ENCODE measurements at regions not wholly inside any gene's neighbourhood (a gene's known extent, or its start where the extent isn't known, plus 50 kb on each side); places are given as distances from the start of the nearest gene placed in this dataset.
"Not testable (repeated sequence)": the region's sequence is repeated elsewhere in the genome, so short reads cannot be mapped to it uniquely, and the experiment has no call there.

DNA sequence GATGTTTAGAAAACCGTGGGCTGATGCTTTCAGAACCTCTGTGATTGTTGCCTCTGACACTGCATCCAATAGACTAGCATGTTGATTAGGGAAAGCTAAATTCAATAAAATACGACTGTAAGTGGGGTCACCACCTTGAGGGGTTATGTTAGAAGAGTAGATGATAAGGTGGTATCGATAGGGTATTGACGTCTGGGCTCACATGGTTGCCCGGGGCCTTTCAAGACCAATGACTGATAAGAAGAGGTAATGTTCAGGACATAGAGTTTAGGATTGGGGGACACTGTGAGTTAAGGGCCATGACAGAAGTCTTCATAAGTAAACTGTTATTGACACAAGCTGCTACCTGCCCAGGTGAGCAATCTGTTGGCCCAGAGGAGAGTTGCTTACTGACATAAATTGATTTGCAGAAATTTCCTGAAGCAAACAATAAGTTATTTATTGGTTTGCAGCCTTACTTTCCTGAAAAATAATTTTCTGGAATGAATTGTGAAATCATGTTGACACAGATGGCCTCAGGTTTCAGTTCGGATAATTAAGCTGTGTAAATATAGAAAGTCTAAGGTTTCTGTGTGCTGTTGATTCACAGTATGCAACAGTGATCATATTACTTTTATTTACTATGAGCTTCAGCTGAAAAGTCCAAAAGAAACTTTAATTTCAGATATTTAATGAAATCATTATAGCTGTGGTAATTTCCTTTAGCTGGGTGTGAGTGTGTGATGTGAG, 289.9 kb upstream of the PRSS16 start:
- DNase-seq (ENCODE audit: low read depth in 2 of 2): not testable (repeated sequence)

DNA sequence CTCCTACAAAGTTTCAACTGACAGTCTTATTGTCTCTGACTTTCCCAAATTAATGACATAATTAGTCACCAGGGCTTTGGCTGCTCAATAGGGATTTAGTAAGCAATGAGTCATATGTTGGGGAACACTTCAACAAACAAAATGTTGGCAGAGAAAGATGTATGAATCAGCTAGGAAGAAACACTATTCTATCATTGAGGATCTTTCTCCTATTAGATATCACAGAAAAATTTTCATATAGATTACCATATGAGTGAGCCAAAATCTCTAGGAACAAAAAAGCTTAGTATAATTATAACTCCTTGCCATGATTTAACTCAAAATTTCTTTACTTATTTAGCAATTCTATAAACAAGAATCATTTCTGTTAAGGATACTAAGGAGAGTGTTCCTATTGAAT, 286.3 kb upstream of the PRSS16 start:
- DNase-seq (ENCODE audit: low read depth in 2 of 2): not testable (repeated sequence)

DNA sequence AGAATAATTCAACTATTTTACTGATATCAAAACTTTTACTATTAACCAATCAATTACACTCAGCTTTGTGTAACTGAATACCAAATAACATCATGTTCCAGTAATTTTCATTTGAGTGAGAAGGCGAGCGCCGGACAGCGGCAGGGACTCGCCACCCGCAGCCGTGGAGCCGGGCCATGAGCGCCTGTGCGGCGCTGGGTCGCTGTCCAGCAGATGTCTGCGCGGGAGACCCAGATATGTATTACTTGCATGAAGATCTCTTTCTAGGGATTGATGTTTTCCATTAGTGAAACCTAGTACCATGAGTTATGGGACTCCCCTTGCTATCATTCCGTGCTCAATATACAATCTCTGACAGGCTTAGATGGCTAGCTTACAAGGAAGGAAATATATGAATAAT, 245.1 kb upstream of the PRSS16 start:
- DNase-seq (ENCODE audit: low read depth in 2 of 2): no peak

DNA sequence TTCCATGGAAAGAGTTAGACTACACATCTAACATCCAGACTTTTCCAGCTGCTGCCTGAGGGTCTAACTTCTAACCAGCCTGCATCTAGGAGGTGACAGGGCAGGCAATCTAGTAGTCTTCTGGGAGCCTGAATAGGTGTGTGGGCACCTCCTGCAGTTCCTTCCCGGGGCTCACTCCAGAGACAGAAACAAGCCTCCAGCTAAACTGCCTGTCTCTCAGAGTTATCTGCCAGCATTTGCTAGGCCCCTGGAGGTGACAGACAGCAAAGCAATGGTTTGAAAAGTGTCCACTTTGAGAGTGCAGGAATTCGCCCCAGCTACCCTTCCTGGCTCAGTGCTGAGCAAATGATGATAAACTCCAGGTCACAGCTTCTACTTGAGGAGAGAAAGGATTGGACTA, 240.5 kb upstream of the PRSS16 start:
- DNase-seq (ENCODE audit: low read depth in 2 of 2): no peak

DNA sequence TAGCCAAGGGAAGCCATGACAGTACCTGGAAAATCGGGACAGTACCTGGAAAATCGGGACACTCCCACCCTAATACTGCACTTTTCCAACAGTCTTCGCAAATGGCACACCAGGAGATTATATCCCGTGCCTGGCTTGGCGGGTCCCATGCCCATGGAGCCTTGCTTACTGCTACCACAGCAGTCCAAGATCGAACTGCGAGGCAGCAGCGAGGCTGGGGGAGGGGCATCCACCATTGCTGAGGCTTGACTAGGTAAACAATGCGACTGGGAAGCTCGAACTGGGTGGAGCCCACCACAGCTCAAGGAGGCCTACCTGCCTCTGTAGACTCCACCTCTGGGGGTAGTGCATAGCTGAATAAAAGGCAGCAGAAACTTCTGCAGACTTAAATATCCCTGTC, 238.9 kb upstream of the PRSS16 start:
- DNase-seq (ENCODE audit: low read depth in 2 of 2): not testable (repeated sequence)

DNA sequence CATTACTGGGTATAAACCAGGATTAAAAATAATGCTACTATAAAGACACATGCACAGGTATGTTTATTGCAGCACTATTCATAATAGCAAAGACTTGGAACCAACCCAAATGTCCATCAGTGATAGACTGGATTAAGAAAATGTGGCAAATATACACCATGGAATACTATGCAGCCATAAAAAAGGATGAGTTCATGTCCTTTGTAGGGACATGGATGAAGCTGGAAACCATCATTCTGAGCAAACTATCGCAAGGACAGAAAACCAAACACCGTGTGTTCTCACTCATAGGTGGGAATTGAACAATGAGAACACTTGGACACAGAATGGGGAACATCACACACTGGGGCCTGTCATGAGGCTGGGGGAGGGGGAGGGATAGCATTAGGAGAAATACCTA, 233.4 kb upstream of the PRSS16 start:
- not testable (repeated sequence) for DNase-seq (ENCODE audit: low read depth in 2 of 2)

DNA sequence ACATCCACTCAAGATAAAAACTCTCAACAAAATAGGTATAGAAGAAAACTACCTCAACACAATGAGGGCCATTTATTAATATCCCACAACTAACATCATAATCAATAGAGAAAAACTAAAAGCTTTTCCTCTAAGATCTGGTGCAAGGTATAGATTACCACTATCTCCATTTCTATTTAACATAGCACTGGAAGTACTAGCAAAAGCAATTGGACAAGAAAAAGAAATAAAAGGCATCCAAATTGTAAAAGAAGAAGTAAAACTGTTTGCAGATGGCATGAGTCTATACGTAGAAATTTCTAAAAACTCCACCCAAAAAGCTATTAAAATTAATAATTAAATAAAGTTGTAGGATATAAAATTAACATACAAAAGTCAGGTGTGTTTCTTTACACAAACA, 230.8 kb upstream of the PRSS16 start:
- no peak for DNase-seq (ENCODE audit: low read depth in 2 of 2)

DNA sequence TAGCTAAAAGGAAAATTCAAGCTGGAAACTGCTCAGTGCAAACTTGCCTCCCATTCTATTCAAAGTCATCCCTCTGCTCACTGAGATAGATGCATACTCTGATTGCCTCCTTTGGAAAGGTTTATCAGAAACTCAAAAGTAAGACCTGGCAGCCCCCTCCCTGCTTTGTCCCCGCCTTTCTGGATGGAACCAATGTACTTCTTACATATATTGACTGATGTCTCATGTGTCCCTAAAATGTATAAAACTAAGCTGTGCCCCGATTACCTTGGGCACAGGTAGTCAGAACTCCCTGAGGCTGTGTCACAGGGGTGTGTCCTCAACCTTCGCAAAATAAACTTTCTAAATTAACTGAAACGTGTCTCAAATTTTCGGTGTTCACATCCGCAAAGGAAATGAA, 229.1 kb upstream of the PRSS16 start:
- DNase-seq (ENCODE audit: low read depth in 2 of 2): not testable (repeated sequence)

DNA sequence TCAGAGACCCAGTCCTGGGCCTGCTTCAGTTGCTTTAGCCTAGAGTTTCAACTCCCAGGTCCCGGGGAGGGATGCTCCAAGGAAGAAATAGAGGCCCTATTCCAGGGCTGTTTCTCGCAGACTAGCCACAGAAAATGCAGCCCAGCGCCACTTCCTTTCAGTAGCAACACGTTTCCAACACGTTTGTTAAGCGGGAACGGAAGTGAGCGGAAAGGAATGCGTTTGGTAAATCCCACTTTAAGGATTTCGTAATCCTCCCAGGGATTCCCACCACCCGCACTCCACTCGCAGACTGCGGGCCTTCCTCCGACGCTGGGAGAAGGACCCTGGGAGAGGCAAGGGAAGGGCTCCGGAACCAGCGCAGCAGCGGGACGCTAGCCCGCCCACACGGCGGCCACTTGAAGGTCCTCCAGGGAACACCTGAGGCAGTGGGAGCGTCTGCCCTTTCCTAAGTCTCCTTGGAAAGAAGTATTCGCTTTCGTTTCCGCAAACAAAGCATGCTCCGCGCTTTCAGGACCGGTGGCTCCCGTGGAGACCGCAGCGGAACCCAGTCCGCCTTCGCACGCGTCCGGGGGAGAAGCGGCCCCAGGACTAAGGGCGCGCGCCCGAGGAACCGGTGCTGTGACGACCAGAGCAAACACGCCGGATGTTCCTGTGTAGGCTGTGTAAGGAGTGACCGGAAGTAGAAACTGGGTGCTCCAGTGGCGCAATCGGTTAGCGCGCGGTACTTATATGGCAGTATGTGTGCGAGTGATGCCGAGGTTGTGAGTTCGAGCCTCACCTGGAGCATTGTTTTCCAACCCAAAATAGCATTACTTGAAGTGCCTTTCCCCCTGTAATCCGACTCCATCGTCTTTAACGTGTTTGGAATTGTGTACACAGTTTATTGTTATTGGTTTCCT, 227.6 kb upstream of the PRSS16 start:
- DNase-seq (ENCODE audit: low read depth in 2 of 2): no peak

DNA sequence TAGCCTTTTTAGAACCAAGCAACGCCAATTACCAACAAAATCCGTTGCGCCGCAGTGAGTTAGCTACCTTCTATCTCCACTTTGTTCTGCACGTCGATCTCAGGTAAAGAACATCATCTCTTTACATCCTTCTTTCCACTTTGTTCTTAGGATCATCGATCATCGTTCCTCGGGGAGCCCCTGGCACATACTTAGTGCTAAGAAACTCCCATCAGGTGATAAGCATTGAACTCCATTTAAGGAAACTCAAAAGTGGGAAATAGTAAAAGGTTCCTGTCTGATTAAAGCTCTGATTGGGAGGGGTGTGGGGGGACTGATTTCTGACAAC, 227.0 kb upstream of the PRSS16 start:
- no peak for DNase-seq (ENCODE audit: low read depth in 2 of 2)

DNA sequence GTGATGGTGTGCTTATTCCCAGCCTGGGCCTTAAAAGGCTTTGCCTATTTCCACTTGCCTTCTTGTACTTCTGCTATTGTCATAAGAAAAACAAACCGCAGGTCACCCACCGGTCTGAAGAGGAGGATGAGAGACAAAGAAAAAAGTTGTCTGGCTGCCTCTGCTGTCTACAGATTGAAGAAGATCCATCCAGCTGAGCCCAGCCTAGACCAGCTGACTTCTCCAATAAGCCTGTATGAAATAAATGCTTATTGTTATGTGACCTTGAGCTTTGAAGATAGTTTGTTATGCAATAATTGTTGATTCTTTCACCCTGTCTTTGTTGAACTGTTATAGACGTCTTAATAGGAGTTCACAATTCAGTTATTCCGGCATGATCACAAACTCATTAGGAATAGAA, 223.8 kb upstream of the PRSS16 start:
- DNase-seq (ENCODE audit: low read depth in 2 of 2): no peak

DNA sequence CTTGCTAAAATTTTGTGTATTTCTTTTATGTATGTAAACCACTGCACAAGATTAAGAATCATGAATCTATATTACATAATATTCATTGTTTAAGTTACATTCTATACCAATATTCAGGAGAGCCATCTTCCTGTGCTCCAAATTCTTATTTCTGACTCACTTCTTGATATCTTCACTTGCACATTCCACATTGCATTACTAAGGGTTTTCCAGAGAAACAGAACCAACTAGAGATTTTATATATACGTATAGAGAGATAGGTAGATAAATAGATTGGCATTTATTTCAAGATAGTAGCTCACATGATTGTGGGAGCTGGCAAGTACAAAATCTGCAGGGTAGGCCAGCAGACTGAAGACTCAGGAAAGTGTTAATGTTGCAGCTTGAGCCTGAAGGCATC, 222.2 kb upstream of the PRSS16 start:
- DNase-seq (ENCODE audit: low read depth in 2 of 2): no peak

DNA sequence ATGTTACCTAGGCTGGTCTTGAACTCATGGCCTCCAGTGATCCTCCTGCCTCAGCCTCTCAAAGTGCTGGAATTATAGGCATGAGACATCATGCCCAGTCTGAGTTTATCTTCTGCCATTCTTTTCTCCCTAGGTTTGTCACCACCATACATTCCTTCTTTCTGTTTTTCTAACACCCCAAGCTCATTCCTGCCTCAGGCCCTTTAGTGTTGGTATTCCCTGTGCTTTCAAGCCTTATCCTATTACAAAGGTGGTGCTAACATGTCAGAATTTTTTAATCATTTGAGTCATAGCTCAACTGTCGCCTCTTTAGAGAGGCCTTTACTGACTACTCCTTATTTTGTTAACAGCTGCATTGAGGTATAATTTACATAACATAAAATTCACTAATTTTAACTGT, 221.1 kb upstream of the PRSS16 start:
- DNase-seq (ENCODE audit: low read depth in 2 of 2): no peak

DNA sequence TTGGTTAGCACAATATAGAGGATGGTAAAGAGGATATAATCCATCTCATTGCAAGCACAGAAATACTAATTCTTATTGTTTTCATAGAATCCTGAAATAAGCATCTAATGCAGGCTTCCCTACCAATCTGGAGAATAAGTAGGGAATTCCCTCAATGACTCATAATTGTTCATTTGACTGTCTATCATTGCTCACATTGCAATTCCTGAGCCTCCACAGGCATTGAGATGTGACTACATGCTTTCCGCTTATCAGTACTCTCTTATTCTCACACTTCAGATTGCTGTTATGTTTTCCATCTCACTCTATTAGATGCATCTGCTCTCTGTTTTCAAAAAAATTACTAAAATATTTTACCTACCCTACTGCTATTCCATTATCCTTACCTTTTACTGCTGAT, 216.2 kb upstream of the PRSS16 start:
- DNase-seq (ENCODE audit: low read depth in 2 of 2): no peak

DNA sequence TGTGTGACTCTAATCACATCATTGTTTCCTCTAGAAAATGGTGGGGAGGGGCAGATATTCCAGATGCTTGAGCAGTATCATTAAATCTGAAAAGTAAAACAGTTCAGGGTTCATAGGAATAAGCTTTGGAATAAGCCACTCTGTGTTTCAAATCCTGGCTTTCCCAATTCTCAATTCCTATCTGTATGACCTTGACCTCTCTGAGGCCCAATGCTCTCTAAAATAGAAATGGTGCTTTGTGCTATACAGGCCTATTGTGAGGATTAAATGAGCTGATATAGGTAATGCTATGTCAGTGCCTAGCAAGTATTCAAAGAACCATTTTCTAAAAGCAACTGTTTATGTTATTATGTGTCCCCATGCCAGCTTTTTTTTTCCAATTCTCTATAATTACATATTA, 209.0 kb upstream of the PRSS16 start:
- DNase-seq (ENCODE audit: low read depth in 2 of 2): no peak

DNA sequence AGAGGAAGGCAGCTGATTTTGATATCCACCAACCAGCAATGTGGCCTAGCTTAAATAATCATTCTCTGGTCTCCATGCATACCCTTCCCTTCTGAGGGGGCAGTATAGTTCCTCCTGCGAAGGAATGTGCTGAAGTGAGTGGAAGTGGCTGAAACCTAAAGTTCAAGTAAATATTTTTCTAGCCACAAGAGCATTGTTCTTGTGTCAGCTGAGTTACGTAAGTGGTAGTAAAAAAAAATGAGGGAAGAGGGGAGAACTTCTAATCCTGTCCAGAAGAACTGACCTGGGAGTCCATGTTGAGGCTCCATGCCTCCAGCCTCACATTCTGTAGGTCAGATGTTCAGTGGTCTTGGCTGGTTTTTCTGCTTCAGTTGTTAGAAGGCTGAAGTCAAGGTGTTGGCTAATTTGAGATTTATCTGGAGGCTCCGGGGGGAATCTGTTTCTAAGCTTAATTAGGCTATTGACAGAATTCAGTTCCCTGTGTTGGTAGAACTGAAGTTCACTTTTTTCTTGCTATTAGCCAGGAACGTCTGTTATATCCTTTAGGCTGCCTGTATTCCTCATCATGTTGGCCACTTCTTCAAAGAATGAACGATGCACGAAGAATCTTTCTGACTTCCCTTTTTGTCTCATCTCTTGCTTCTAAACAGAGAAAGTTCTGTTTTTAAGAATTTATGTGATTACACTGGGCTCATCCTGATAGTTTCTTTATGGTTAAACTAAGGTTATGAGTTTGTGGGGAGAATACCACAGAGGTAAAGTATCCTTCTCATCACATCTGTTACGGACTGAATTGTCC, 207.1 kb upstream of the PRSS16 start:
- no peak for DNase-seq (ENCODE audit: low read depth in 2 of 2)

DNA sequence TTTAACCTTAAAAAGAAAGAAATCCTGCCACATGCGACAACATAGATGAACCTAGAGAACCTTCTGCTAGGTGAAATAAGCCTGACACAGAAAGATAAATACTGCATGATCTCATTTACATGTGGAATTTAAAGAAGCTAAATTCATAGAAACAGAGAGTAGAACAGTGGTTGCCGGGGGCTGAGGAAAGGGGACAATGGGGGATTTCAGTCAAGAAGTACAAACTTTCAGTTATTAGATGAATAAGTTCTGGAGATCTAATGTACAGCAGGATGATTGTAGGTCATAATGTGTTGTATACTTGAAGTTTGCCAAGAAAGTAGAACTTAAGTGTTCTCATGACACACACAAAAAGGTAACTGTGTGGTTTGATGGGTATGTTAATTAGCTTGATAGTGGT, 204.3 kb upstream of the PRSS16 start:
- DNase-seq (ENCODE audit: low read depth in 2 of 2): no peak

DNA sequence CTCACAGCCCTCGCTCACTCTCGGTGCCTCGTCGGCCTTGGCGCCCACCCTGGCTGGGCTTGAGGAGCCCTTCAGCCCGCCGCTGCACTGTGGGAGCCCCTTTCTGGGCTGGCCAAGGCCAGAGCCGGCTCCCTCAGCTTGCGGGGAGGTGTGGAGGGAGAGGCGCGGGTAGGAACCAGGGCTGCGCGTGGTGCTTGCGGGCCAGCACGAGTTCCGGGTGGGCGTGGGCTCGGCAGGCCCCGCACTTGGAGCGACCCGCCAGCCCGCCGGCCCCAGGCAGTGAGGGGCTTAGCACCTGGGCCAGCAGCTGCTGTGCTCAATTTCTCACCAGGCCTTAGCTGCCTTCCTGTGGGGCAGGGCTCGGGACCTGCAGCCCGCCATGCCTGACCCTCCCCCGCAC, 202.4 kb upstream of the PRSS16 start:
- not testable (repeated sequence) for DNase-seq (ENCODE audit: low read depth in 2 of 2)

DNA sequence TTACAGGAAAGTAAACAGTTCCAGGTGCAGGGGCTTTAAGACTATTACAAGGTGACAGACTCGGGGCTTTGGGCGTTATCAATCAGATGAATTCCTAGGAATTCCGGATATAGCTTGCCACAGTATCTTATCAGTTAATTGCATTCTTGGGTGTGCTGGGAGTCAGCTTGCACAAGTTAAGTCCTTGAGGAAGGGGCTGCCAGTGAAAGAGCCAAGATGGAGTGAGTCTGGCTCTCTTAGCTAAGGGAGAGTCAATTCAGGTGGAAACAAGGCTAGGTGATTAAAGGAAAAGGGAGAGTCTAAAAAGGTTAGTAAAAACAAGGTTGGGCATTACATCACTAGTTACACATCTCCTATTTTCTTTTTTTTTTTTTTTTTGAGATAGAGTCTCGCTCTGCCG, 199.8 kb upstream of the PRSS16 start:
- DNase-seq (ENCODE audit: low read depth in 2 of 2): not testable (repeated sequence)

DNA sequence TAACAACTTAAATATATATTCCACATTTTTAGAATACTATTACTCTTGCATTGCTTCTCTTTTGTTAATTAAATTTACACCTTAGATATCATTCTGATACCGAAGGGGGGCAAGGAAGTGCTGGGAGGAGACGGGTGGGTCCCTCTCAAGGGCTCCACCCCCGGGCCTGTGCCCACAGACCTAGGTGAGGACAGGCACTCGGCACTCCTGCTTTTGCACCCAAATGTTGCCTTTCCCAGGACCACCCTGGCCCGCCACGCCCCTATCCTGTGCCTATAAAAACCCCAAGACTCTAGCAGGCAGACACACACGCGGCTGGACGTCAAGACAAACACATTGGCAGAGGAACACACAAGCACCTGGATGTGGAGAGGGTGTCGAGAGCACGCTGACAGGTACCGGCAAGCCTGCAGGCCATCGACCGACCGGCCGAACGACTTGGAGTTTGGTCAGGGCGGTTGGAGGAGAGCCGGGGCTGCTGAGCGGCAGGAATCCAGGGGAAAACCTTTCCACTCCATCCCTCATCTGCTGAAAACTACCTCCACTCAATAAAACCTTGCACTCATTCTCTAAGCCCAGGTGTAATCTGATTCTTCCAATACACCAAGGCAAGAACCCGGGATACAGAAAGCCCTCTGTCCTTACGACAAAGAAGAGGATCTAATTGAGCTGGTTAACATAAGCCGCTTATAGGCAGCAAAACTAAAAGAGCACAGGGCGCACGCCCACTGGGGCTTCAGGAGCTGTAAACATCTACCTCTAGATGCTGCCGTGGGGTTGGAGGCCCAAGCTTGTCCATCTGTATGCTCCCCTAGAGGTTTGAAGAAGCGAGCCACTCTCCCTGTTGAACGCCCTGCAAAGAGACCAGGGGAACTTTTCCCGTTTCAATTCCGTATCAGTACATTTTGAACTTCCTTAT, 197.4 kb upstream of the PRSS16 start:
- no peak for DNase-seq (ENCODE audit: low read depth in 2 of 2)

DNA sequence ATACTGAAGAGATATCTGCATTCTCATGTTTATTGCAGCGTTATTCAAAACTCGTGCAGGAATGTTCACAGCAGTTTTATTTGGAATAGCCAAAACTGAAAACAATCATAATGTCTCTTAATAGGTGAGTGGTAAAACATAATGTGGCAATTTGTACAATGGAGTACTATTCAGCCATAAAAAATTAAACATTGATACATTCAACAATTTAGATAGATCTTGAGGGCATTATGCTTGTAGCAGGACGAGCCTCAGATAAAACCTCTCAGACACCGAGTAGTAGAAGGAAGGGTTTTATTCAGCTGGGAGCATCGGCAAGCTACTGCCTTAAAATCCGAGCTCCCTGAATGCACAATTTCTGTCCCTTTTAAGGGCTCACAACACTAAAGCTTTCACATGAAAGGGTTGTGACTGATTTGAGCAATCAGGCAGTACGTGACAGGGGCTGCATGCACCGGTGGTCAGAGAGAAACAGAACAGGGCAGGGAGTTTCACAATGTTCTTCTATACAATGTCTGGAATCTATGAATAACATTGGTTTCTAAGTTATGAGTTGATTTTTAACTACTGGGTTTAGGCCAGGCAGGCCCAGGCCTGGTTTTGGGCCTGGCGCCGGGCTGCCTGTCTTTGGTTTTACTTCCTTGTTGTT, 195.3 kb upstream of the PRSS16 start:
- not testable (repeated sequence) for DNase-seq (ENCODE audit: low read depth in 2 of 2)
